BLaER1 treated with 17β-estradiol and CSF1 and Interleukin-3, amounts not matched to agents 10 nM and 100 nM (cell line): ENCODE measurements at regions not wholly inside any gene's neighbourhood (a gene's known extent, or its start where the extent isn't known, plus 50 kb on each side); places are given as distances from the start of the nearest gene placed in this dataset.
"Not testable (repeated sequence)": the region's sequence is repeated elsewhere in the genome, so short reads cannot be mapped to it uniquely, and the experiment has no call there.

Experiments used
- H3K27ac ChIP-seq, 11 experiments: shearing (Covaris generic); formaldehyde crosslinking; 2 replicates each; pipeline ENCODE4 v1.8.1; 2022
- H3K27me3 ChIP-seq, 11 experiments: shearing (Covaris generic); formaldehyde crosslinking; 2 replicates each; pipeline ENCODE4 v1.8.1; 2022
- H3K36me3 ChIP-seq, 11 experiments: shearing (Covaris generic); formaldehyde crosslinking; 2 replicates each; pipeline ENCODE4 v1.8.1; 2022
- H3K4me1 ChIP-seq, 10 experiments: shearing (Covaris generic); formaldehyde crosslinking; 2 replicates each; pipeline ENCODE4 v1.8.1; 2022
- H3K4me2 ChIP-seq, 11 experiments: shearing (Covaris generic); formaldehyde crosslinking; 2 replicates each; pipeline ENCODE4 v1.8.1; 2022
- H3K4me3 ChIP-seq, 10 experiments: shearing (Covaris generic); formaldehyde crosslinking; 2 replicates each; pipeline ENCODE4 v1.8.1; 2022
- H3K9ac ChIP-seq, 11 experiments: shearing (Covaris generic); formaldehyde crosslinking; 2 replicates each; pipeline ENCODE4 v1.8.1; 2022
- H3K9me3 ChIP-seq, 11 experiments: shearing (Covaris generic); formaldehyde crosslinking; replicated peaks in 1 of 11; 2 replicates each; pipeline ENCODE4 v1.8.1; 2022
- H4K20me1 ChIP-seq, 11 experiments: shearing (Covaris generic); formaldehyde crosslinking; 2 replicates each; pipeline ENCODE4 v1.8.1; 2022
- Cebpa-rat ChIP-seq, 11 experiments: shearing (Covaris generic); IDR thresholded peaks; 2 replicates each; pipeline ENCODE4 v1.8.1; 2022

DNA sequence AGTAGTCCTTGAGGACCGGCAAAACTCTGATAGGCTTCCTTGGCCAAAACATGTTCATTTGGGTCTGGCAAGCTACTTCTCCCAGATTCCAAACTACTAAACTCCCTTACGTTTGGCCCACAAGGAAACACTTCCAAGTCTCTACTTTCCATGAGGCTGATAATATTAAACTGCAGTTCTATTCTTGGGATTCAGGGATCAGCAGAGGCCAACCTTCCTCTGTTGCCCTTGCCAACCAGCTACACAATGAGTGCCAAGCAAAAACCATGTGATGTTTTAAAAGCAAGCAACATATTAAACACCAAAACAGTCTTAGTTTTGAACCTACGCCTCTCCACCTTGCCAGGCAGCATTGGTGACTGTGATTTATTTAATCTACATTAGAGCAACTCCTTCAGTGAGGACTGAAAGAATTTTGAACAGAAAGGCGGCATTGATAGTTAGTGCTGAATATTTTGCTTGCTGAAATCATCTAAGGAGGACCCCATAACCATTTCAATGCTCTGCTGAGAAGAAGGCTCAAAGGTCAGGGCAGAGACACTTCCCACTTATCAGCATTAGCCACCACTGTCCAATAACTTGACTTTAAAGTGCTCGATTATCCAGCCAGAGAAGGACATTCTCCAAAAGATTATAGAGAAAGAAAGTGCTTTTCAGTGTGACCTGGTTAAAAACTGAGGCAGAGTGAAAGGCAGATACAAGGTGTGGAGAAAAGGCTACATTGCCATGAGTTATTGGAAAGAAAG is 287.1 kb downstream of the TBC1D4 start:
- Histone ChIP-seq H3K4me2 (no peak overlapping the region), H3K4me1 (peaks cover 0 to 12% (median 0%) of the 10 kb centered on the region in 10 experiments; a peak in 5 of 20 replicates), H3K27ac (no peak overlapping the region), H3K9me3 (no peaks in the 10 kb centered on the region), H3K9ac (no peak overlapping the region), H4K20me1 (no peaks in the 10 kb centered on the region), H3K36me3 (no peaks in the 10 kb centered on the region), H3K4me3 (no peak overlapping the region), H3K27me3 (no peaks in the 10 kb centered on the region)
- no peak for TF ChIP-seq Cebpa-rat (IDR thresholded peaks at IDR 0.05)

DNA sequence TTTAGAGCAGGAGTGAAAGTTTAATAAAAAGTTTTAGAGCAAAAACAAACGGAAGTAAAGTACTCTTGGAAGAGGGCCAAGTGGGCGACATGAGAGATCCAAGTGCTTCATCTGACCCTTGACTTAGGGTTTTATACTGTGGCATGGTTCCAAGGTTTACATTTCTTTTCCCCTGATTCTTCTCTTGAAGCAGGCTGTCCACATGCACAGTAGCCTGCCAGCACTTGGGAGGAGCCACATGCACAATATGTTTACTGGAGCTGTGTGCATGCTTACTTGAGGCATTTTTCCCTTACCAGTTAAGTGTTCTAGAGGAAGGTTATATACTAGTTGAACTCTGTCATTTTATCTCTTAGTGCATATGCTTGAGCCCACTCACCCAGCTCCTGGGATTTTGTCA is 295.6 kb downstream of the TBC1D4 start:
- H3K27ac ChIP-seq = no peak overlapping the region
- H3K27me3 ChIP-seq = no peaks in the 10 kb centered on the region
- peaks cover 5 to 21% (median 16%) of the 10 kb centered on the region in 11 experiments; a peak in 20 of 22 replicates for H3K9me3 ChIP-seq
- H3K36me3 ChIP-seq = no peaks in the 10 kb centered on the region
- no peaks in the 10 kb centered on the region for H3K4me1 ChIP-seq
- H3K9ac ChIP-seq = no peak overlapping the region
- H4K20me1 ChIP-seq = no peaks in the 10 kb centered on the region
- H3K4me3 ChIP-seq = no peak overlapping the region
- H3K4me2 ChIP-seq = no peak overlapping the region
- no peak for TF ChIP-seq Cebpa-rat (IDR thresholded peaks at IDR 0.05)

DNA sequence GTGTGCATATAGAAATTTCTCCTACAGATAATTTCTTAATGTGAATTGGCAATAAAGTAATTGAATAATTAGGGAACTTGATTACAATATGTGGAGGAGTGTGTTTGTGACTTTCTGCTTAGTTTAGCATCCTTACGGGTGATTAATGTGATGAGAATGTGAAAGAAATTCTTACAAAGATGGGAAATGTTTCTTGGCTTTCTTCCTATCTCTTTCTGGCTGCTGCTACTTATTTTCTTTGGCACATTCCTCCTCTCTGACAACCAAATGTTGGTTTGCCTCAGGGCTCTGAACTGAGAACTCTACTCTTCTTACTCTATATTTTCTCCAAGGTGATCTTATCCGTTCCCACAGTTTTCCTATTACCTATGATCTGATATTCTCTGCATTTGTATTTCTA is 300.1 kb downstream of the TBC1D4 start:
- H3K27me3 ChIP-seq = no peaks in the 10 kb centered on the region
- no peak overlapping the region for H3K4me2 ChIP-seq
- H3K27ac ChIP-seq = no peak overlapping the region
- H3K4me1 ChIP-seq = no peaks in the 10 kb centered on the region
- H3K4me3 ChIP-seq = no peak overlapping the region
- no peak overlapping the region for H3K9ac ChIP-seq
- H4K20me1 ChIP-seq = no peaks in the 10 kb centered on the region
- TF ChIP-seq Cebpa-rat (IDR thresholded peaks at IDR 0.05) = no peak
- H3K9me3 ChIP-seq = peaks cover 5 to 21% (median 16%) of the 10 kb centered on the region in 11 experiments; a peak in 20 of 22 replicates
- H3K36me3 ChIP-seq = no peaks in the 10 kb centered on the region

DNA sequence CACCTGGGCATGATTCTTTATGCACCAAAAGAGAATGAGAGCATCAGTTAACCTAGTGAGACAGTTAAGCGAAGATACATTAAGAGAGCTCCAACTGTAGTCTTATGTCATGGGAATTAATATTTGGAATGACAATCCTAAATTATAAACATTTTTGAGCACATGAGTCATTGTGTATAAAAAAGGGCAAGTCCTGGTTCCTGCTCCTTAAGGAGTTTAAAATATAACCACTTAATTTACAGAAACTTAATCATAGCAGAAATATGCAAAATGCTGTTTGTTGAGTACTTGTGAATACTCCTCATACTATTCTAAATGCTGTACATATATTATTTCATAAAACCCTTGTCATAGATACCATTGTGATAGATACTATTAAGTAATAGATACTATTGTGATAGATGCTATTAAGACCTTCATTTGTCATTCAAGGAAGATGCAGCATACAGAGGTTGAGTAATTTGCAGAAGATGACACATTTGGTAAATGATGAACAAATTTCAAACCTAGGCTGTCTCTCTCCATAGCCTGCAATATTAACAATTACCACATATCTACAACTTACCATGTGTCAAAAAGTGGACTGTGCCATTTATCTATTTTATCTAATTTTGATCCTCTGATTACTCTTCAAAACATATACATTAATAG is 301.0 kb downstream of the TBC1D4 start:
- Histone ChIP-seq H3K4me1 (no peaks in the 10 kb centered on the region), H3K4me3 (no peak overlapping the region), H3K9ac (no peak overlapping the region), H3K36me3 (no peaks in the 10 kb centered on the region), H4K20me1 (no peaks in the 10 kb centered on the region), H3K27me3 (no peaks in the 10 kb centered on the region), H3K4me2 (no peak overlapping the region), H3K27ac (no peak overlapping the region), H3K9me3 (peaks cover 5 to 21% (median 16%) of the 10 kb centered on the region in 11 experiments; a peak in 20 of 22 replicates)
- TF ChIP-seq Cebpa-rat (IDR thresholded peaks at IDR 0.05) = no peak

DNA sequence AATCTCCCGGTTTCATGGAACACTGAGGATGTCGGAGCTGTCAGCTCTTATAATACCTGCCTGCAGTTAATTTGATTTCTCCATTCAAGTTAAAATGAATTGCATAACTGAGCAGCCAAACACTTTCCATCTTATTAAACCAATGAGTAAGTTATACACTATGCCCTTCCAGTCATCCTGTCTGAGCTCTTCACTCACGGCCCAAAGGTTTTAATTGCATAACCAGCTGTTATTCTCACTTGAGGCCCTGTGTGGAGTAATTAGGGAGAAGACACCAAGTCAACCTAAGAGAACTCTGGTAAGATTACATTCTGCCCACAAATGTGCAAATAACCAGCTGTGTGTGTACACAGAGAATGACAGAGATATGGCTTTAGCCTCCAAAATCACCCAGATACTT is 303.5 kb downstream of the TBC1D4 start:
- Histone ChIP-seq H3K36me3 (no peaks in the 10 kb centered on the region), H3K9me3 (peaks cover under 1 to 7% (median 1%) of the 10 kb centered on the region in 11 experiments; a peak in 18 of 22 replicates), H3K27me3 (no peaks in the 10 kb centered on the region), H3K4me2 (no peak overlapping the region), H3K4me3 (no peak overlapping the region), H3K9ac (no peak overlapping the region), H3K4me1 (no peaks in the 10 kb centered on the region), H3K27ac (no peak overlapping the region), H4K20me1 (no peaks in the 10 kb centered on the region)
- no peak for TF ChIP-seq Cebpa-rat (IDR thresholded peaks at IDR 0.05)

DNA sequence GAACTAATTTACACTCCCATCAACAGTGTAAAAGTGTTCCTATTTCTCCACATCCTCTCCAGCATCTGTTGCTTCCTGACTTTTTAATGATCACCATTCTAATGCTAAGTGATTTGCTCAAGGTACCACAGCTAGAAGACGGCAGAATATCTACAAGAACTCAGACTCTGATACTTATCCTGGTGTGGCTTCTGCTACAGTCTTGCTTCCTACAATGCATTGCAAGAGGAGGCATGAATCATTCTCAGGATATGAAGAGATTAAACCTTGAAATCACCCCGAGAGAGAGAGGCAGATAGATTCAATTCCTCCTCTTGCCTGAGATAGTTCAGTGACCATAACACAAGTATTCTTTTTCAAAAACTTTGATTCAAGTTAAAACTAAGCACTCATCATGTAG is 306.4 kb downstream of the TBC1D4 start:
- H3K4me3 ChIP-seq = no peak overlapping the region
- H3K4me1 ChIP-seq = no peaks in the 10 kb centered on the region
- no peaks in the 10 kb centered on the region; a peak in 2 of 22 replicates for H3K9me3 ChIP-seq
- H3K4me2 ChIP-seq = no peak overlapping the region
- no peak overlapping the region for H3K9ac ChIP-seq
- no peaks in the 10 kb centered on the region for H3K36me3 ChIP-seq
- no peaks in the 10 kb centered on the region for H4K20me1 ChIP-seq
- no peaks in the 10 kb centered on the region for H3K27me3 ChIP-seq
- TF ChIP-seq Cebpa-rat (IDR thresholded peaks at IDR 0.05) = no peak
- no peak overlapping the region for H3K27ac ChIP-seq

DNA sequence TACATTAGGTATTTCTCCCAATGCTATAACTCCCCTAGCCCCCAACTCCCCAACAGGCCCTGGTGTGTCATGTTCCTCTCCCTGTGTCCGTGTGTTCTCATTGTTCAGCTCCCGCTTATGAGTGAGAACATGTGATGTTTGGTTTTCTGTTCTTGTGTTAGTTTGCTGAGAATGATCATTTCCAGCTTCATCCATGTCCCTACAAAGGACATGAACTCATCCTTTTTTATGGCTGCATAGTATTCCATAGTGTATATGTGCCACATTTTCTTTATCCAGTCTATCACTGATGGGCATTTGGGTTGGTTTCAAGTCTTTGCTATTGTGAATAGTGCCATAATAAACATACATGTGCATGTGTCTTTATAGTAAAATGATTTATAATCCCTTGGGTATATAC is 306.9 kb downstream of the TBC1D4 start:
- not testable (repeated sequence) for H3K27me3 ChIP-seq, H3K4me2 ChIP-seq, H3K9ac ChIP-seq, H3K36me3 ChIP-seq, H3K4me1 ChIP-seq, H3K27ac ChIP-seq, H3K4me3 ChIP-seq, H4K20me1 ChIP-seq, H3K9me3 ChIP-seq

DNA sequence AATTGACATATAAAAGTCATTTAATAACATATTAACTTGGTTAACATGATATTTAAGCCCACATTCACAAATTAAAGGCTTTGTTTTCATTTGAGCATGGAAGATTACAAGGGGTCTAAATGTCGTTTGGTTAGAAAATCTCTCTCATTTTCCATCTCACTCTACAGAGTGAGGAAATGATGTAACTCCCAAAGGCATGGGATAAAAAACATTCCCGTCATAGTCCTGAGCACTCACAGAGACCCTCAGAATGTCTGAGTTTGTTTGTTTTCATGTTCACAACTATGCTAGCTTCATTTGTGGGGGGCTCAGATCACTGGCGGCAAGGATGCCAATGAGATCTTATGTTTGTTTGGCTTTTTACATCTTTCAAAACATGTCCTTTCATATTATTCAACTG is 307.5 kb downstream of the TBC1D4 start:
- no peak overlapping the region for H3K4me3 ChIP-seq
- no peak overlapping the region for H3K27ac ChIP-seq
- H3K4me1 ChIP-seq = no peaks in the 10 kb centered on the region
- no peaks in the 10 kb centered on the region for H4K20me1 ChIP-seq
- no peaks in the 10 kb centered on the region; a peak in 2 of 22 replicates for H3K9me3 ChIP-seq
- H3K9ac ChIP-seq = no peak overlapping the region
- no peaks in the 10 kb centered on the region for H3K36me3 ChIP-seq
- H3K4me2 ChIP-seq = no peak overlapping the region
- TF ChIP-seq Cebpa-rat (IDR thresholded peaks at IDR 0.05) = no peak
- H3K27me3 ChIP-seq = no peaks in the 10 kb centered on the region

DNA sequence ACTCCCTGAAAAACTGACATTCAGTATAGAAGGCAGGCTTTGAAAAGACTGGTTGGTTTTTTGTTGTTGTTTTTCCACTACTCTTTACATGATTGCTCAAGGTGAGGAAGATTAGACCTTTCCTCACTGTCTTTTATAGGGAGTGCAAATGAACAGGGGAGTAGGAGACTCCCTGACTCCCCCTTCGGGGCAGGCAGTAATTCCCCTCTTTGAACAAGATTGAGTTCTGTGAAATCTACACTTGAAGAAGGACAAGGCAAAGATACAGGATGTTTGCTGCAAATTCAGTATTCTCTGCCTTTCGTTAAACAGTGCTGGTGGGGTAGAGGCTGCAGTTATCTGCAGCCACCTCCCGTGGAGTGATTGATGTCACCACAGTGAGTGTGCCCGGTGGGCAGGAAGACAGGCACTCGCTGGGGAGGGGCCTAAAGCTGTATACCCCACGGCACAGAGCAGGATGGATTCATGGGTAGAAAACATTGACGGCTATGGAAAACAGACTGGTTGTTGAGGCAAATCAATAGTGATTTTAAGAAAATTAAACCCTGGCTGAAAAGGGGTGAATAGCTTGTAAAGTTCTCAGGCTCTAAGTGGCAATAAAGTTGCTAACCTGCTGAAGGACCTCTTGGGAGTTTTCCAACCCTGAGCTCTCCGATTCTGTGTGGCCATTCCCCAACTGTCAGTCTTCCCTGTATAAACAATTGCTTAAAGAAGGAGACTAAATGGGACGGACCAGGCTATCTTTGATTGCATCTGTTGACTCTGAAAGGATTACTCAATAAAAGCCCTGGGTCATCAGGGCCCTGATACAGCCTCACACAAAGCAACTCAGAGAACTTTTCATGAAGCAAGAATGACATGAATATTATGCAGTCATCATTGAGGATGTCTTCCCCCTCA is 308.3 kb downstream of the TBC1D4 start:
- TF ChIP-seq Cebpa-rat (IDR thresholded peaks at IDR 0.05) = no peak

More for the DNA sequence above, 308.3 kb downstream of the TBC1D4 start:
- Histone ChIP-seq H3K27ac (no peak overlapping the region), H3K4me2 (no peak overlapping the region), H3K9me3 (no peaks in the 10 kb centered on the region; a peak in 2 of 22 replicates), H3K36me3 (no peaks in the 10 kb centered on the region), H4K20me1 (no peaks in the 10 kb centered on the region), H3K4me3 (no peak overlapping the region), H3K9ac (no peak overlapping the region), H3K4me1 (no peaks in the 10 kb centered on the region), H3K27me3 (no peaks in the 10 kb centered on the region)
